Stimulated activated CD4-positive, alpha-beta T cell treated with anti-CD3 and anti-CD28 coated beads, TNF-alpha, amount 100 ng/mL, for 48 hours (primary cell): ENCODE measurements at regions not wholly inside any gene's neighbourhood (a gene's known extent, or its start where the extent isn't known, plus 50 kb on each side); places are given as distances from the start of the nearest gene placed in this dataset.

Experiments
- DNase-seq, 3 donors: peaks; one replicate each; pipeline ENCODE4 v3.0.0-alpha.2; 2020; ENCODE audit warnings: low read depth in 3 of 3

DNA sequence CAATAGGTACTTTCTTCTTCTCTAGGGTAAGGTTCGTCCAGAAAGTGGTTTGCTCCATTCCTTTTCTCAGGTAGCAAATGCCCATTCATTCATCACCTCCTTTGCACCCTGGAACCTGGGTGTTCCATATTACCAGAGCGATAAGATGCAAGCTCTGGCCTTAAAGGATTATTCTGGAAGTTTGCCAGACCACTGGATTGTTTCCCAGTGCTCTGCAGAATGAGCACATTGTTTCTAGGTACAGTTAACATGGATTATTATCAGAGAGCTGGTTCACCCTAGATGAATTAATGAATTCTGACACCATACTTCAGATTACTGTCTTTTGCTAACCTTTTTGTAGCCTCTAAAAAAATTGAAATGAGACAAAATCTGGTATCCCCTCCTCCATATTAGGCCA is 170.9 kb upstream of the BMP4 start:
- no peak for DNase-seq

DNA sequence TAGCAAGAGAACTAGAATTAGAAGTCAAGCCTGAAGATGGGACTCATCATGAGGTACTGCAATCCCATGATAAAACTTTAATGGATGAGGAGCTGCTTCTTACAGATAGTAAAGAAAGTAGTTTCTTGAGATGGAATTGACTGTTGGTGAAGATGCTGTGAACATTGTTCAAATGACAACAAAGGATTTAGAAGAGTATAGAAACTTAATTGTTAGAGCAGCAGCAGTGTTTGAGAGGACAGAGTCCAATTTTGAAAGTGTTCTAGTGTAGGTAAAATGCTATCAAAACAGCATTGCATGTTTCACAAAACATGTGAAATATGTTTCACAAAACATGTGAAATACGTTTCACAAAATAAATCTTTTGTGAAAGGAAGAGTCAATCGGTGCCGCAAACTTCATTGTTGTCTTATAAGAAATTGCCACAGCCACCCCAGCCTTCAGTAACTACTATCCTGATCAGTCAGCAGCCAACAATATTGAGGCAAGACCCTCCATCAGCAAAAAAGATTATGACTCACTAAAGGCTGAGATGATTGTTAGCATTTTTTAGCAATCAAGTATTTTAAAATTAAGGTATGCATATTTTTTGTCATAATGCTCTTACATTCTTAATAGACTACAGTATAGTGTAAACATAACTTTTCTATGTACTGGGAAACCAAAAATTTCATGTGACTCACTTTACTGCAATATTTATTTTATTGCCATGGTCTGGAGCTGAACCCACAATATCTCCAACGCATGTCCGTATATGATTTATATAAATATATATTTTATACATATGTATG is 173.4 kb upstream of the BMP4 start:
- no peak for DNase-seq

GRCh38 chr14:54132496-54132895 is 175.9 kb upstream of the BMP4 start:
- no peak for DNase-seq

DNA sequence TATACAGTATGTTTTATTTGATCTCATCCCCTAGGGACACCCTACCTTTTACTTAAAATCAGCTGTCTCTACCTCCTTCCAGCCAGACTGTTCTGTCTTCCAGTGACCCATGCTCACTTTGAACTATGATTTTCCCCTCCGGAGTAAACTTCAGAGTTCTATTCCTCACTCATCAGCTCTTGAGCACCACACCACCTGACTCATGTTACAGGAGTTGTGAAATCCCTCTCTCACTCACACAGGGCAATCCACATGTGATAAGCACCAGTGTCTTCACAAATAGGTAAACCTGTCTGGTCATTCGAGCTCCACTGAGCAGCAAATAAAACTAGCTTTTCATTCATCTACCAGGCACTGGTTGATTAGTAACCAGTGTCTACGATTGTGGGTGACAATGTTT is 177.3 kb upstream of the BMP4 start:
- no peak for DNase-seq

DNA sequence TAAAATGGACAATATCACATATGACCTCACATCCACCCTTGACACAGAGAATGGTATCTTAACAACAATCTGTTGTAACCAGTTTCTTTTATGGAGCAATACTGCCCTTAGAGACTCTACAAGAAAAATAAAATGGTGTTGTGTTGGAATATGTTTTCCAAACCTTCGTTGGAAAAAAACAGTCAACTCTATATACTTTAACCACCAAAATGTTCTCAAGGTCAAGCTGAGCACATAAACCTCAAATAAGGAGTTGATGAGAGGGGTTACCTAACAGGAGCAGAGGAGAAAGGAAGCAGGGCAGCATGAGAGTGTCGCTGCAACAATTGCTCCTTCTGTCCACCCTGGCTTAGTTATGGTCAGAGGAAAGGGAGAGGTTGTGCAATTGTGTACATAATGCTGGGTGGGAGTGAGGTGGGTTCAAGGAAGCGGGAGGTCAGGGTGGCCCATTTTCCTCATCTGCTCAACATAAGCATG is 179.2 kb upstream of the BMP4 start:
- DNase-seq, result no peak

DNA sequence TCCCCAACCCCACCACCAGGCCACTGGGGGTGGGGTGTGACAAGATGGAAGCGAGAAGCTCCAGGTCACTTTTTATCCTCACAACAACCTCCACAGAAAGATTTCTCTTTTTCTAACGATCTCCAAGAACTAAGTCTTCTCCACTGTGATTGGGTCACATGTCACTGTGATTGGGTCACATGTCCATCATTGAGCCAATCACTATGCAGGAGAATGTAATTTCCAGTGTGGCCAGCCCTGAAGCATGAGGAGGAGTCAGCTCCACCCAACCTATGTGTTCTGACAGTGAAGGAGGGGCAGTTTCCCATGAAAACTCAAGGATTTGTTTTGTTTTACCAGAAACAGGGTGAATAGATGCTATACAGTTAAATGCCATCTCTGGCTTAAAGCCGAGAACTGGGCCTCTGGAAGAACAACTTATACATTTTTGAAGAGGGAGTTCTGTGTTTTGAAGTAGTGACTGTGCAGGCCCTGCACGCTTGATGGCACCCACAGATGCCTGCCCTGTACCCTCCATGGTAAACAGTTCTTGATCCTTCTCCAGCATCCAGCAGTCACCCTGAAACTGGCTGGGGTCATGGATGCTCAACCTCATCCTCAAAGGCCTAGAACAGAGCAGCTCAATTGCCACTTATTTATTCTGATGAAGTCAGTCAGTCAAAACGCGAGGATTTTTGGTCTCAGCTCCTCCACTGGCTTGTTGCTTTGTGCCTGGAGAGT is 180.4 kb upstream of the BMP4 start:
- DNase-seq, result no peak

GRCh38 chr14:54137614-54137961 is 181.0 kb upstream of the BMP4 start:
- no peak for DNase-seq

- no peak for DNase-seq
Measured at GRCh38 chr14:54138024-54138353, 181.4 kb upstream of the BMP4 start.

- no peak for DNase-seq
Measured at GRCh38 chr14:54138354-54139038, 181.9 kb upstream of the BMP4 start.

DNA sequence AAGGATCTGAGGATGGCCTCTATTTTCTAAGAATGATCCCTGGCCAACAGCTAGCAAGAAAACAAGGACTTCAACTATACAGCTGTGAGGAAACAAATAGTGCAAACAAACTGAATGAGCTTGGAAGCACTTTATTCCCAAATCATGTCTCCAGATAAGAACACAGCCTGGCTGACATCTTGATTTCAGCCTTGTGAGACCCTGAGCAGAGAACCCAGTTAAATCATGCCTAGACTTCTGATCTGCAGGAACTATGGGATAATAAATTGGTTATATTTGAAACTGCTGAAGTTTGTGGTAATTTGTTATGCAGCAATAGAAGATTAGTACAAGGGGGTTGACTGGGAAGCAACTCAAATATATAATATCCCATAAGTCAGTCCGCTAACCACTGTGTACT is 183.9 kb upstream of the BMP4 start:
- DNase-seq, result no peak

GRCh38 chr14:54146601-54147000 is 190.0 kb upstream of the BMP4 start:
- no peak for DNase-seq

DNA sequence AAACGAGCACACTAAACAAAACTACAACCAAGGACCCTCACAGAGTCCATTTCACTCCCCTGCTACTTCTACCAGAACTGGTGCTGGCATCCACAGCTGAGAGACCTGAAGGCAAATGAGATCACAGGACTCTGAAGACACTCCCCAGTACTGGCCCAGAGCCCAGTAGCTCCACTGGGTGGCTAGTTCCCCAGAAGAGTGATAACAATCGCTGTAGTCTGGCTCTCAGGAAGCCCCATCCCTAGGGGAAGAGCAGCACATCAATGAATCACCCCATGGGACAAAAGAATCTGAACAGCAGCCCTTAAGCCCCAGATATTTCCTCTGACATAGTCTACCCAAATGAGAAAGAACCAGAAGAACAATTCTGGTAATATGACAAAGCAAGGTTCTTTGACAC is 190.7 kb upstream of the BMP4 start:
- DNase-seq, result no peak

DNA sequence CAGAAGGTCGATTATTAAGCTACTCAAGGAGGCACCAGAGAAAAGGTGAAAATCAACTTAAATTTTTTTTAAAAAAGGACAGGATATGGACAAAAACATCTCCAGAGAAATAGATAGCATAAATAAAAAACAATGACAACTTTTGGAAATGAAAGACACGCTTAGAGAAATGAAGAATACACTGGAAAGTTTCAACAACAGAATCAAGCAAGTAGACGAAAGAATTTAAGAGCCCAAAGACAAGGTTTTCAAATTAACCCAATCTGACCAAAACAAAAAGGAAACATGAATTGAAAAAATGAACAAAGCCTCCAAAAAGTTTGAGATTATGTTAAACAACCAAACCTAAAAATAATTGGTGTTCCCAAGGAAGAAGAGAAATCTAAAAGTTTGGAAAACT is 191.1 kb upstream of the BMP4 start:
- DNase-seq, result no peak

DNA sequence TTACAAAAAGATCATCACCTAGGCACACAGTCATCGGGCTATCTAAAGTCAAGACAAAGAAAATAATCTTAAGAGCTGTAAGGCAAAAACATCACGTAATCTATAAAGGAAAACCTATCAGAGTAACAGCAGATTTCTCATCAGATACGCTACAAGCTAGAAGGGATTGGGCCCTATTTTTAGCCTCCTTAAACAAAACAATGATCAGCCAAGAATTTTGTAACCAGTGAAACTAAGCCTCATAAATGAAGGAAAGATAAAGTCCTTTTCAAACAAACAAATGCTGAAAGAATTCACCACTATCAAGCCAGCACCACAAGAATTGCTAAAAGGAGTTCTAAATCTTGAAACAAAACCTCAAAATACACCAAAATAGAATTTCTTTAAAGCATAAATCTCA is 191.6 kb upstream of the BMP4 start:
- no peak for DNase-seq

- no peak for DNase-seq
Measured at GRCh38 chr14:54152351-54152750, 195.7 kb upstream of the BMP4 start.

- DNase-seq, result no peak
Measured at GRCh38 chr14:54166049-54166950, 209.7 kb upstream of the BMP4 start.

DNA sequence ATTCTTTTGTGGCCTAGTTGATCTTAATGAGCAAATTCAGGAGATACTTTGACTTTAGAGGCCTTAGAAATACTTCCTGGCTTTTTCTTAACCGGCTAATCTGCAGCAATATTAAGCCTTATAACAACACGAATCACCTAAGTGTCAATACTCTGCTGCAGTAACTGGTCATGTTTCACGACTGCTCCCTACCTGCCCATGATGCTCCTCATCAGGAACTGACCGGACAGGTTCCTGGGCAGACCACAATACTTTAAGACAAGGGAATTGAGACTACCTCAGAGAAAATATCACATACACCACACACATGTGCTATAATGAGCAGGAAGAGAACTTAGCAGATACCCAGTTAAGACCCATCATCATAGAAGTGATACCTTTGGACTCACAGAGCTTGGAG is 211.9 kb upstream of the BMP4 start:
- no peak for DNase-seq

DNA sequence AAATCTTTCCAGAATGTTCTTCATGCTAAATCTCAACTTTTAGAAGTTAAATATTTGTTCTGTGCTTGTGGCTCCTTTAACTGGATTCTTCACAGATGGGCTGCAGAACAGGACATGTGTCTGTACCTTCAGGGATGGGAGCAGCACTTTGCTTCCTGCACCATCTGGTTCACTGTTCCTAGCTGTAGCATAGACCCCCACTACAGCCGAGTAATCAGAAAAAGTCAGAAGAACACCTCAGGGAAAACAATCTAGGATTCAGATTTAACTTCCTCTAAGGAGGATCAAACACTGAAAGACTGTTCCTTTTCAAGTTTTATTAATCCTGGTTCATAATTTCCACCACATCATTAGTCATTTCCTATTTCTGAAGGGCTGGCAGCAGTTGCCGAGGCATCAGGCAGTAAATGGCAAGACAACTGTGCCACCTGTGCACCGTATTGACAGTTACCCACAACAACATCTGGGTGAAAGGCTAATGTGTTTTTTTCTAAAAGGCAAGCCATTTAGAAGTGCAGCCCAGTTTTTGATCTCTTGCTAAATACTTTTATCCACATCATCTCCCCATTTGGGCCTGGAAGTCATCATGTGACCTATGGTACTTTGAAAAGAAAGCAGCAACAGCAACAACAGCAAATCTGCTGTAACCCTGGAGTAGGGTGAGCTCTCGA is 212.8 kb upstream of the BMP4 start:
- DNase-seq, result no peak

GRCh38 chr14:54170301-54170700 is 213.7 kb upstream of the BMP4 start:
- no peak for DNase-seq

GRCh38 chr14:54172114-54172513 is 215.5 kb upstream of the BMP4 start:
- DNase-seq, result no peak

- no peak for DNase-seq
Measured at GRCh38 chr14:54172562-54172961, 215.9 kb upstream of the BMP4 start.
